Endometrium (tissue), 2 donors: ENCODE measurements at regions not wholly inside any gene's neighbourhood (a gene's known extent, or its start where the extent isn't known, plus 50 kb on each side); places are given as distances from the start of the nearest gene placed in this dataset.
"Not testable (repeated sequence)": the region's sequence is repeated elsewhere in the genome, so short reads cannot be mapped to it uniquely, and the experiment has no call there.

Experiments
- FAIRE-seq: peaks from 2 replicates; lab custom pipeline; 2012; peaks lifted over from hg19 to GRCh38; lab: Jason Lieb, UNC
- donor health status: control.
- donor health status: control.

- FAIRE-seq: no peak
These were observed 121.1 kb downstream of the ZNF621 start for GRCh38 chr3:40645883-40646282.

GRCh38 chr3:40649346-40649745 lies 124.6 kb downstream of the ZNF621 start:
- FAIRE-seq: no peak

- no peak for FAIRE-seq
These were observed 127.3 kb downstream of the ZNF621 start for GRCh38 chr3:40652072-40652471.

- no peak for FAIRE-seq
These were observed 128.2 kb downstream of the ZNF621 start for GRCh38 chr3:40653001-40653400.

- no peak for FAIRE-seq
These were observed 129.1 kb downstream of the ZNF621 start for GRCh38 chr3:40653878-40654277.

- FAIRE-seq: no peak
These were observed 130.8 kb downstream of the ZNF621 start for GRCh38 chr3:40655551-40655950.

- no peak for FAIRE-seq
These were observed 132.9 kb downstream of the ZNF621 start for GRCh38 chr3:40657623-40658022.

GRCh38 chr3:40658305-40658704 lies 133.5 kb downstream of the ZNF621 start:
- no peak for FAIRE-seq

DNA sequence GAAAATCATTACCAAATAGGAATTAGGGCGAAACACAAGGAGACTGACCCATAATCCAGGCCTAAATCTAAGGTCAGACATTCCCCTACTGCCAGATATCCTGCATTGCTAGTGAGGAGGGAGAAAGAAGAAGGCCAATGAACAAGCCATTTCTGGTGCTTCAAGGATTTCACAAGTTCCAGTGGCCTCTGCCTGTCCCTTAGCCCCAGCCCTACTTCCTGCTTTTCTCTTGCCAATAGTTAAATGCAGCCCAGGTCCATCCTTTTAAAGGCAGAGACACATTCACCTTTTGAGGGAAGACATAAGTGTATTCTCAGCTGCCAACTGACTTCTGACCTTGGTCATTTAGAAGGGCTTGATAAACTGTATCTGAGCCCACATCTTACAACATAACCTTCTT lies 135.8 kb downstream of the ZNF621 start:
- no peak for FAIRE-seq

DNA sequence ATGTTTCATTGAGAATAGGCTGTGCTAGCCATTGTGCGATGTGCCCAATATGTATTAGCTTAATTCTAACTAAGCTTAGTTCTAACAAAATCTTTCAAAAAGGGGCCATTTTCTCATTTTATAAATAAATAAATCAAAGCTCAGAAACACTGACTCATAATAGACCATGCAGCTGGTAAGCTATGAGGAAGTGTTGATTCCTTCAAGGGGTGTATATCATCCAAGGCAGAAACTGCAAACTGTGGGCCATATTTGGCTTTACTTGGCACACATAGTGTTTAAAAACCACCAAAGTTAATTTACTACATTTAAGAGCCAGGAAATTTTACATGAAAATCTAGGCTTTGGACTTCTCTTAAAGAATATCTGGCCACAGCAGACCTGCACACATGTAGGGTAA lies 136.5 kb downstream of the ZNF621 start:
- FAIRE-seq: no peak

- FAIRE-seq: no peak
These were observed 138.5 kb downstream of the ZNF621 start for GRCh38 chr3:40663280-40663679.

GRCh38 chr3:40669176-40669575 lies 144.4 kb downstream of the ZNF621 start:
- no peak for FAIRE-seq

GRCh38 chr3:40672861-40673260 lies 148.1 kb downstream of the ZNF621 start:
- no peak for FAIRE-seq

DNA sequence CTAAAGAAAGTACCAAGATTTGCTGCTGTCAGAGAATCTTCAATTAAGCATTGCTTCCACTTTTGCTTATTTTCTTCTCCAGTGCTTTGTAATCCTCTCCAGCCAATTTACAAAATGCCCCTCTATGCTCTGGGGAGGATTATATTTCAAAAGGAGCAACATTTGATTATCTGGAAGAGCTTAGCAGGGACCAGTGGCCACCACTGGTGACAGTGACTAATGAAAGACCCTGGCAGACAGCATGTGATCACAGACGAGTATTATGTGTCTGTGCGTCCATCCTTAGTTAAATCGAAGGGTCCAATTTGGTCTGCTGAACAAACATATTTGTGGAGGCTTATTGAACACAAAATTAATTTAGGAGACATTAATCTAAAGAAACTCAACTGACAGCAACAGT lies 152.6 kb downstream of the ZNF621 start:
- FAIRE-seq: no peak

GRCh38 chr3:40677749-40678148 lies 153.0 kb downstream of the ZNF621 start:
- no peak for FAIRE-seq

- FAIRE-seq: no peak
These were observed 154.5 kb downstream of the ZNF621 start for GRCh38 chr3:40679290-40679689.

- no peak for FAIRE-seq
These were observed 156.2 kb downstream of the ZNF621 start for GRCh38 chr3:40680685-40681657.

GRCh38 chr3:40681658-40682055 lies 156.9 kb downstream of the ZNF621 start:
- no peak for FAIRE-seq

GRCh38 chr3:40689837-40690236 lies 165.1 kb downstream of the ZNF621 start:
- FAIRE-seq: no peak

- no peak for FAIRE-seq
These were observed 166.1 kb downstream of the ZNF621 start for GRCh38 chr3:40690749-40691451.

DNA sequence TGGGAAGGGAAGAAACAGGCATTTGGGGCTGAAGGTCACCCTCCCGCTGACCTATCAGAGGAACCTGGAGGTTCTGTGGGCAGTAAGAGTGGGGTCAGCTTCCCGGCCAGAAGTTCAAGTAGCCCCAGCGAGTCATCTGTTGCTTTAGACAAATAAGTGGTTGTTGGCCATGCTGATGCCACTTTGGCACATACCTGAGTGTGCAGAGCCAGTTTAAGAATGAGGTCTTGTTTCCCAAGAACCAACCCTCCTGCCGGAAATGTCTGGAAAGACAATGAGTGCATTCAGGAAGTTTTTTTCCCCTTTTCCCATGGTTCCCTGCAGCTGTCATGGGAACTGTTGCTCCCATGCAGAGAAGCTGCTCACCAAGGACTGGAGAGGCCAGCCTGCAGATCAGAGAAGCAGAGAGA lies 166.7 kb downstream of the ZNF621 start:
- FAIRE-seq: no peak

DNA sequence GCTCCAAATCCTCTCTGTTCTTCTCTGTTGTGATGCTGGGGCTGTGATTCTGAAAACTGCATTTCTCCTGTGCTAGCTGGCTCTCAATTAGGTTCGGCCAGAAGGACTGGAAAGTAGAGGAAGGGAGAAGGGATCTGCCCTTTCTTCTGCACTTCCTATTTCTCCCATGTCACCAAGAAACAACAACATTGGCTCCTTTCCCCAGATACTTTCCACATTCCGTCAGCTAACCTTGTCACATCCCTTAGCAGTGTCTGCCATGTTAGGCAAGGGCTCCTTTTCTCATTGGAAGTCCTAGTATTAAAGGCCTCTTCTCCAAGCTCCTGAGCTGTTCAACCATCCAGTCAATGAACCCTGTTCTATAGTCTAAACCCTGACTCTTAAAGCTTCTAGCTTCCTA lies 171.1 kb downstream of the ZNF621 start:
- no peak for FAIRE-seq

DNA sequence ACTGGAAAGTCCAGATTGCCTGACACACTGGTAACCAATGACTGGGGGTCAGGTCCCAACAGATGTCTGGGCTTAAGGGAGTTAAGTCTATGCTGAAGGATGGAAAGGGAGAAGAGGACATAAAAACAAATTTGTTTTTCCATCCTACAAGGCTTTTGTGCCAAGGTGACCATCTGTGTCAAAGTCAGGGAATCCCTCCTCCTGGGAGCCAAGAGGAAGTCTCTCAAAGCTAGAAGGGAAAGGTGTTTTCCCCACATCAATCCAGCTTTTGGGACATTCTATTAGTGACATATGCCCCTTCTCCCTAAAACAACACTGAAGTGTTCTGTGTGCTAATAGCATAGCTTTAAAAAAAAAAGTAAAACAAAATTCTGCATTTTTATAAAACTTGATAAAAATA lies 173.9 kb downstream of the ZNF621 start:
- not testable (repeated sequence) for FAIRE-seq
